Bronchial epithelial cell (primary cell): ENCODE measurements at regions not wholly inside any gene's neighbourhood (a gene's known extent, or its start where the extent isn't known, plus 50 kb on each side); places are given as distances from the start of the nearest gene placed in this dataset.
A peak's percentile ranks its signal among the peaks of the same experiment; 100 is the strongest.

ENCODE experiments used
- DNase-seq: peaks from one replicate; pipeline ENCODE4 v3.0.0-alpha.2; 2010; ENCODE audit warnings: low read depth
- FAIRE-seq: peaks from 2 replicates; lab custom pipeline; 2011; peaks lifted over from hg19 to GRCh38; lab: Jason Lieb, UNC
- H3K27me3 ChIP-seq: 2 replicates; pipeline ENCODE4 v1.5.1; 2011; ENCODE audit warnings: low read length; ENCODE audit not compliant: control insufficient read depth, insufficient read depth
- H3K36me3 ChIP-seq: 2 replicates; pipeline ENCODE4 v1.5.1; 2011; ENCODE audit warnings: low read length; ENCODE audit not compliant: control insufficient read depth, insufficient read depth
- H3K4me3 ChIP-seq: 2 replicates; pipeline ENCODE4 v1.5.1; 2011; ENCODE audit warnings: mild to moderate bottlenecking, low read depth, low read length, control low read depth
- CTCF ChIP-seq: IDR thresholded peaks from 2 replicates; pipeline ENCODE4 v1.5.1; 2011; ENCODE audit warnings: mild to moderate bottlenecking, moderate library complexity, low read length, control low read depth, inconsistent platforms; ENCODE audit not compliant: insufficient read depth, severe bottlenecking

GRCh38 chr1:104172243-104172681 lies 422.6 kb downstream of the AMY1C start:
- no peaks in the 10 kb centered on the region for H3K36me3 ChIP-seq
- no peaks in the 10 kb centered on the region for H3K27me3 ChIP-seq
- no peak overlapping the region for H3K4me3 ChIP-seq
- DNase-seq (no peak), FAIRE-seq (no peak)
- TF ChIP-seq CTCF = no peak

DNA sequence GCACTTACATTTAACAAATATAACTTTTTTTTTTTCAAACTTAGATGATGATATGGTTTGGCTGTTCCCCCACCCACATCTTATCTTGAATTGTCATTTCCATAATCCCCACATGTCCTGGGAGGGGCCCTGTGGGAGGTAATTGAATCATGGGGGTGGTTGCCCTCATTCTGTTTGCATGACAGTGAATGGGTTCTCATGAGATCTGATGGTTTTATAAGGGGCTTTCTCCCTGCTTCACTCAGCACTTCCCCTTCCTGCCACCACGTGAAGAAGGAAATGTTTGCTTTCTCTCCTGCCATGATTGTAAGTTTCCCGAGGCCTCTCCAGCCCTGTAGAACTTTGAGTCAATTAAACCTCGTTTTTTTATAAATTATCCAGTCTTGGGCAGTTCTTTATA lies 432.6 kb downstream of the AMY1C start:
- no peak for FAIRE-seq
- no peak for TF ChIP-seq CTCF
- Histone ChIP-seq H3K4me3 (no peak overlapping the region), H3K27me3 (no peaks in the 10 kb centered on the region), H3K36me3 (no peaks in the 10 kb centered on the region)
- DNase-seq = no peak

GRCh38 chr1:104189207-104189606 lies 439.5 kb downstream of the AMY1C start:
- Histone ChIP-seq H3K4me3 (no peak overlapping the region), H3K27me3 (no peaks in the 10 kb centered on the region), H3K36me3 (no peaks in the 10 kb centered on the region)
- no peak for DNase-seq
- no peak for FAIRE-seq
- TF ChIP-seq CTCF = no peak

GRCh38 chr1:104190821-104191220 lies 441.1 kb downstream of the AMY1C start:
- Histone ChIP-seq H3K4me3 (no peak overlapping the region), H3K36me3 (no peaks in the 10 kb centered on the region), H3K27me3 (no peaks in the 10 kb centered on the region)
- DNase-seq (no peak), FAIRE-seq (no peak)
- TF ChIP-seq CTCF = no peak

DNA sequence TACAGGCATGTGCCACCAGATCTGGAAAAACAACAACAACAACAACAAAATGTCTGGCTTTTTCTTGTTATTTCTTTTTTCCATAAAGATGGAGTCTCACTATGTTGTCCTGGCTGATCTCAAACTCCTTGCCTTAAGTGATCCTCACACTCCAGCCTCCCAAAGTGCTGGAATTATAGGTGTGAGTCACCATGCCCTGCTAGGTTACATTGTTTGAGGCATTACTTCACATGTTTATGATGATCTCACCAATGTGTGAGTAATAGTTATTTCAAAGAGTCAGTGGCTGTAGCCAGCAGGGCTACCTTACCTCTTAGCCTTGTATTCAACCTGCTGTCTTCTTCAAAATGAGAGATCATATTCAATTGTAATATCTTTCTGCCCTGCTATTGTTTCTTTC lies 445.7 kb downstream of the AMY1C start:
- DNase-seq (peak; percentile 72), FAIRE-seq (no peak)
- no peak for TF ChIP-seq CTCF
- no peak overlapping the region for H3K4me3 ChIP-seq
- H3K27me3 ChIP-seq = no peaks in the 10 kb centered on the region
- no peaks in the 10 kb centered on the region for H3K36me3 ChIP-seq

DNA sequence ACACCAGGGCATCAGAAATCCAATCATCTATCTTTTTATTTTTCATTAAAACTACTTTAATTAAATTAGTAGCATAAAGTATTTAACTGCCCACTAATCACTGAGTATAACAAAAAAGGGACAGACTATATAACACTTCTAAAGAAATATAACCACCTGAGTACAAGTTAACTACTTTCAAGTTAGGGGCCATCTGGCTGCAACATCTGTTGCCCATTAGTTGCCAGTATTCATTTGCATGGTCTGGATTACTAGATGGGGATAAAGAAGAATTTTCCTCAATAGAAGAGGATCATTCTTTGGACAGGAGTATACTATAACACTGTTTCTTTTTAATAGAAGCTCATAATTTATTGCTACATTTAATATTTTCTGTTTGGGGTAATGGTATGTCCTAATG lies 446.4 kb downstream of the AMY1C start:
- H3K4me3 ChIP-seq = no peak overlapping the region
- H3K27me3 ChIP-seq = no peaks in the 10 kb centered on the region
- TF ChIP-seq CTCF = no peak
- no peaks in the 10 kb centered on the region for H3K36me3 ChIP-seq
- DNase-seq = no peak
- FAIRE-seq = no peak
